Fibroblast of lung (primary cell): ENCODE measurements at regions not wholly inside any gene's neighbourhood (a gene's known extent, or its start where the extent isn't known, plus 50 kb on each side); places are given as distances from the start of the nearest gene placed in this dataset.

Experiments
- CTCF ChIP-seq, 2 donors: IDR thresholded peaks in 1 of 2; conservative IDR thresholded peaks in 1 of 2; 1 replicate in 1 of 2; 2 replicates in 1 of 2; pipeline ENCODE4 v1.5.1; 2011 to 2012; ENCODE audit warnings: low read length in 2 of 2, control low read depth in 1 of 2, inconsistent platforms in 1 of 2, low read depth in 1 of 2, mild to moderate bottlenecking in 1 of 2
- EZH2 ChIP-seq: IDR thresholded peaks from 2 replicates; pipeline ENCODE4 v1.5.1; 2012; ENCODE audit warnings: low read length, control low read depth, mild to moderate bottlenecking; ENCODE audit errors: missing control alignments

DNA sequence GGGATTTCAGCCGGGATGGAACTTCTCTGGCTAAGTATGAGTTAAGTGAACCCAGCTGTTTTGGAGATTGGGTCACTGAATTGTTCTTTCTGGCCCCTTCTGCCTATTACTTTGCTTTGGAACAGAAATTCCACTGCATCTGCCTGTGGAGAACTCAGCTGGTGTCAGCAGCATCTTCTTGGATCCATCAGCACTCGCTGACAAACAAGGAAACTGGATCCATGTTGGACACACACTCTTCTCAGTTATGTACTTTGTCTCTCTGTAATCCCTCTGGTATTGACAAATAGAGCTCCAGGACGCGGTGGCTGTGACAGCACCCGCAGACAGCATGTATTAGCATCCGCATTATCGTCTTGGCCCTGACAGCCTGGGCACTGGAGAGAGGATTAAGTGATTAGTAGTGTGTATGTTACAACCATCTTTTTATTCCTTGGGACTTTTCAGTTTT is 73.0 kb upstream of the BMPER start:
- TF ChIP-seq CTCF (conservative IDR thresholded peaks at IDR 0.05 in 1 of 2, IDR thresholded peaks at IDR 0.05 in 1 of 2; ENCODE audit: low read depth in 1 of 2, low read length in 2 of 2) (no peak), EZH2 (no peak)
